ENCODE measurements at regions not wholly inside any gene's neighbourhood (a gene's known extent, or its start where the extent isn't known, plus 50 kb on each side); places are given as distances from the start of the nearest gene placed in this dataset.

DNA sequence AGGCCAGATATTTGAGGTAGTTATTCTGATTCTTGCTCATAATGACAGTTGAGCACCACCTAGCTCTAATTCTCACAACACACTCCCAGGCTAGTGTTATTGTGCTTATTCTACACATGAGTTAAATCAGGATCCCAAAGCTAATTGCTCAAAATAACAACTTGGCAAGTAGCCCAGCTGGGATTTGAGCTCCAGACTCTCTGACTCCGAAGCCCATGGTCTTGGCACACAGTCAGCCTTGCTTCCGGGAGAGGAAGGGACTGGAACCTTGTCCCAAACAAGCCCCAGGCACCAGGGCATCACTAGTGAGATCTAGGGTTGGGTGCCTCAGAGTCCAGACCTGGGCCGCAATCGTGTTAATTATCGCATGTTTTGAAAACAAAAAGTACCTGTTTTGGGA, 101.4 kb downstream of the GPAM start:
- H3K27ac ChIP-seq (ENCODE audit: low read depth, low read length), result no peak overlapping the region
- H3K4me3 ChIP-seq (ENCODE audit: low read depth in 1 of 5, low read length in 5 of 5), result no peak overlapping the region
- peaks cover 0 to 32% (median 14%) of the 10 kb centered on the region in 5 donors for H3K36me3 ChIP-seq (ENCODE audit: control insufficient read depth in 5 of 5, insufficient read depth in 5 of 5, low read length in 5 of 5)
- no peaks in the 10 kb centered on the region for H3K27me3 ChIP-seq (ENCODE audit: control insufficient read depth in 5 of 5, insufficient read depth in 4 of 5, low read length in 5 of 5)
- peaks cover 0 to 24% (median 16%) of the 10 kb centered on the region in 5 donors for H3K4me1 ChIP-seq (ENCODE audit: control insufficient read depth in 5 of 5, insufficient read depth in 5 of 5, low read length in 5 of 5)
- no peaks in the 10 kb centered on the region for H3K9me3 ChIP-seq (ENCODE audit: control insufficient read depth in 5 of 5, low read length in 5 of 5)
- H3K9ac ChIP-seq (ENCODE audit: low read length in 5 of 5), result no peak overlapping the region

DNA sequence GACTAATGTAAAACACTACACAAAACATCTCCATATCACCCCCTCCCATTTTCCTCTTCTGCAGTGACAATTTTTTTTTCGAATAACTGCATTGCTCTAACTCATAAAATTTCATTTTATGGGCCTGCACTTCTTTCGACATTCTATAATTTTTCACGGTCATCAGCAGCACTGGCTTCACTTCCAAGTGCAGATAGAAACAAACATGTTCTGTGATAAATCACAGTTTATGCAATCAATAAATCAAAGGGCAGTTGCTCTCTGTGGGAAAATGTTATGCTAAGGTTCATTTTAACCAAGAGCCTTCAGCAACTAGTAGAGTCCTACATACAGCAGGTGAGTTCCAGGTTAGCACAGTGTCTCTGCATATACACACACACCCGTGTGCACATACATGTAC, 100.1 kb downstream of the GPAM start:
- no peak overlapping the region for H3K9ac ChIP-seq (ENCODE audit: low read length in 5 of 5)
- peaks cover 0 to 34% (median 11%) of the 10 kb centered on the region in 5 donors for H3K36me3 ChIP-seq (ENCODE audit: control insufficient read depth in 5 of 5, insufficient read depth in 5 of 5, low read length in 5 of 5)
- no peaks in the 10 kb centered on the region for H3K27me3 ChIP-seq (ENCODE audit: control insufficient read depth in 5 of 5, insufficient read depth in 4 of 5, low read length in 5 of 5)
- H3K4me3 ChIP-seq (ENCODE audit: low read depth in 1 of 5, low read length in 5 of 5), result no peak overlapping the region
- H3K27ac ChIP-seq (ENCODE audit: low read depth, low read length), result peak overlapping the region; percentile 50
- peaks cover 0 to 24% (median 16%) of the 10 kb centered on the region in 5 donors for H3K4me1 ChIP-seq (ENCODE audit: control insufficient read depth in 5 of 5, insufficient read depth in 5 of 5, low read length in 5 of 5)
- no peaks in the 10 kb centered on the region for H3K9me3 ChIP-seq (ENCODE audit: control insufficient read depth in 5 of 5, low read length in 5 of 5)

DNA sequence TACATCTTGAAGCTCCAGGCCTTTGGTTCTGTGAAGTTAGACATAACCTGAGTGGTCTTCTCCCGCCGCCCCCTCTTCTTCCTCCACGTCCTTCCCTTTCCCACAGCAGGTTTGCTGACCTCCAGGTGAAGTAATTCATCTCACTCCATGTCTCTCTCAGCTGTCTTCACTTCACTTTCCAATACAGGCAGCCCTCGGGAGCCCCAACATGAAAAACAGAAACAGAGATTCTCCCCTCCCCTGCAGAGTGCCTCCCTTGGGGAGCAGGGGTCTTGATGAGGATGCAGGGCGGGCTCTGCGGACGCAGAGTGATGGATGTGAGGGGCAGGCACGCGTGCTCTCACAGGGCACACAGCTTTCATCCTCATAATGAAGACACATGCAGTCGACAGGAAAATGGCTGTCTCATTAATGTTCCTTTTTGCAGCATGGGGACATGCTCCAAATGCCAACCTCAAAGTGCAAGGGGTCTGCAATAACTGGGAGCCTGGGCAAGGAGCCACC, 95.6 kb downstream of the GPAM start:
- H3K4me1 ChIP-seq (ENCODE audit: control insufficient read depth in 5 of 5, insufficient read depth in 5 of 5, low read length in 5 of 5), result peaks cover 0 to 14% (median 11%) of the 10 kb centered on the region in 5 donors
- H3K9me3 ChIP-seq (ENCODE audit: control insufficient read depth in 5 of 5, low read length in 5 of 5), result no peaks in the 10 kb centered on the region
- H3K4me3 ChIP-seq (ENCODE audit: low read depth in 1 of 5, low read length in 5 of 5), result no peak overlapping the region

DNA sequence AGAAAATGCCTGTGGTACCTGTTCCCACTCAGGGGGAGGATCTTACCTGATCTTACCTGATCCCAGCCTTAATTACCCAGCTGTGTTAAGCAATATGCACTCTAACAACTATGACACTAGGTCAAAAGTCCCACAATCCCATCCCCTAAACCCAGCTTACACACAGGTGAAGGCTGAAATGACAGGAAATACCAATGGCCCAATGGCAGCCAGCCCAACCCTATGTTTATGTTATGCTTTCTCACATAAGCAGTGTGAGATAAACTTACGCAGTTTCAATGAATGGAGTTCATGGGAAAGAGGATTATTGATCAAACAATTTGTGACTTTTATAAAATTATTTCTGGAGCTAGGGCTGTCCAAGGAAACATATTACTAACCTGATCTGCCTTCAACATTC, 91.9 kb downstream of the GPAM start:
- no peak overlapping the region for H3K9ac ChIP-seq (ENCODE audit: low read length in 5 of 5)
- H3K4me3 ChIP-seq (ENCODE audit: low read depth in 1 of 5, low read length in 5 of 5), result no peak overlapping the region
- H3K27me3 ChIP-seq (ENCODE audit: control insufficient read depth in 5 of 5, insufficient read depth in 4 of 5, low read length in 5 of 5), result no peaks in the 10 kb centered on the region
- H3K27ac ChIP-seq (ENCODE audit: low read depth, low read length), result no peak overlapping the region
- no peaks in the 10 kb centered on the region for H3K4me1 ChIP-seq (ENCODE audit: control insufficient read depth in 5 of 5, insufficient read depth in 5 of 5, low read length in 5 of 5)
- peaks cover 0 to 76% (median 19%) of the 10 kb centered on the region in 5 donors for H3K36me3 ChIP-seq (ENCODE audit: control insufficient read depth in 5 of 5, insufficient read depth in 5 of 5, low read length in 5 of 5)
- H3K9me3 ChIP-seq (ENCODE audit: control insufficient read depth in 5 of 5, low read length in 5 of 5), result no peaks in the 10 kb centered on the region

More for the DNA sequence above, 95.6 kb downstream of the GPAM start:
- Histone ChIP-seq H3K36me3 (ENCODE audit: control insufficient read depth in 5 of 5, insufficient read depth in 5 of 5, low read length in 5 of 5) (peaks cover 0 to 57% (median 15%) of the 10 kb centered on the region in 5 donors), H3K9ac (ENCODE audit: low read length in 5 of 5) (no peak overlapping the region), H3K27ac (ENCODE audit: low read depth, low read length) (no peak overlapping the region), H3K27me3 (ENCODE audit: control insufficient read depth in 5 of 5, insufficient read depth in 4 of 5, low read length in 5 of 5) (no peaks in the 10 kb centered on the region)

DNA sequence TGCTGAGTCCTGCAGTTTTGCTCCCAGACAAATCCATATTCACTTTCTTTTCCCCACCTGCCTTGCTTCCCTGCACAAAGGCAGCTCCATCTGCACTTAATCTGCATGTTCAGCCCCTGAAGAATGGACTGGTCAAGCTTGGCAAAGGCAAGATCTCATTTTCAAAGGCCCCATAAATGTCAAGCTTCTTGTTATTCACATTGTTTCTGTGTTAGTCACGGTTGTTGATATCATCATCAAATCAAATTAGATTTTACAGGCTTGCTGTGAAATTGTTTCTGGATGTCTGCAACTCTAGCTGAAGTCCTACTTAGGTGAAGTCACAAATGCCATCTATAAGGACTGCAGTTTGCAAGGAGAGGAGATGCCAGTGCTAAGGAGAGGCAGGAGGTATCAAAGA, 91.0 kb downstream of the GPAM start:
- no peaks in the 10 kb centered on the region for H3K4me1 ChIP-seq (ENCODE audit: control insufficient read depth in 5 of 5, insufficient read depth in 5 of 5, low read length in 5 of 5)
- H3K9me3 ChIP-seq (ENCODE audit: control insufficient read depth in 5 of 5, low read length in 5 of 5), result no peaks in the 10 kb centered on the region
- no peak overlapping the region for H3K27ac ChIP-seq (ENCODE audit: low read depth, low read length)
- H3K9ac ChIP-seq (ENCODE audit: low read length in 5 of 5), result no peak overlapping the region
- peaks cover 0 to 83% (median 21%) of the 10 kb centered on the region in 5 donors for H3K36me3 ChIP-seq (ENCODE audit: control insufficient read depth in 5 of 5, insufficient read depth in 5 of 5, low read length in 5 of 5)
- H3K4me3 ChIP-seq (ENCODE audit: low read depth in 1 of 5, low read length in 5 of 5), result no peak overlapping the region
- H3K27me3 ChIP-seq (ENCODE audit: control insufficient read depth in 5 of 5, insufficient read depth in 4 of 5, low read length in 5 of 5), result no peaks in the 10 kb centered on the region

DNA sequence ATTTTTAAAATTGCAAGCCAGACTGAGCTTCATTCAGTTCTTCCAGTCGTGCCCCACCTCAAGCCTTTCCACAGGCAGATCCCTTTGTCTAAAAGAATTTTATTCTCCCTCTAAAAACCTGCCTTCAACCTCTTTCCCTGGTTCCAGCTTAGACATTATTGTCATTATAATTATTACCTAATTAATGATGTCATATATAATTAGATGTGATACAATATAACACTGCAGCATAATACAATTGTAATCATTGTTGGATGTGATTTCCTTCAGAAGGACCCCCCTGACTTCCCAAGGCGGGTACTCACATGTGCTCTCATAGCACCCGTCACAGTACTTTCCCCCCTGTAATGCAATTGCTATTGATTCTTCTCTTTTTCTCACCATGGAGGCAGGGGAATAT, 88.6 kb downstream of the GPAM start:
- H3K4me3 ChIP-seq (ENCODE audit: low read depth in 1 of 5, low read length in 5 of 5), result no peak overlapping the region
- no peak overlapping the region for H3K27ac ChIP-seq (ENCODE audit: low read depth, low read length)
- H3K4me1 ChIP-seq (ENCODE audit: control insufficient read depth in 5 of 5, insufficient read depth in 5 of 5, low read length in 5 of 5), result no peaks in the 10 kb centered on the region
- H3K27me3 ChIP-seq (ENCODE audit: control insufficient read depth in 5 of 5, insufficient read depth in 4 of 5, low read length in 5 of 5), result no peaks in the 10 kb centered on the region
- H3K9me3 ChIP-seq (ENCODE audit: control insufficient read depth in 5 of 5, low read length in 5 of 5), result no peaks in the 10 kb centered on the region
- H3K9ac ChIP-seq (ENCODE audit: low read length in 5 of 5), result no peak overlapping the region
- H3K36me3 ChIP-seq (ENCODE audit: control insufficient read depth in 5 of 5, insufficient read depth in 5 of 5, low read length in 5 of 5), result peaks cover 0 to 83% (median 27%) of the 10 kb centered on the region in 5 donors

DNA sequence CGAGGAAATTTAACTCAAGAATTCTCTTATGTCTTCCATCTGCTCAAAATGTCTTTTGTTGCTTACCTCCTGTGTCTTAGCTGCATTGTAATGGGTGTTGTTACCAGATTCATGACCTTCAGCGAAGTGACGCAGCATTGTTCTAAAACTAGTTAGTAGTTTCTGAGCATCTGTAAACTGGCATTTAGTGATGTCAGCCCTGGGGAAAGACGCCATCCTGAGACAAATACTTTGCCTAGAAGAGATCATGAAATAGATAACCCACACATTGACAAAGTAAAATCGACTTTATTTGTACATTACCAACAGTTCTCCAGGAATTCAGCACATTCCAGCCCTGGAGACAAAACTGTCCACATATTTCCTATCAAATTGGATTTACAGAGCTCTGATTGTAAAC, 87.8 kb downstream of the GPAM start:
- peaks cover 0 to 79% (median 27%) of the 10 kb centered on the region in 5 donors for H3K36me3 ChIP-seq (ENCODE audit: control insufficient read depth in 5 of 5, insufficient read depth in 5 of 5, low read length in 5 of 5)
- no peak overlapping the region for H3K9ac ChIP-seq (ENCODE audit: low read length in 5 of 5)
- H3K4me3 ChIP-seq (ENCODE audit: low read depth in 1 of 5, low read length in 5 of 5), result no peak overlapping the region
- H3K9me3 ChIP-seq (ENCODE audit: control insufficient read depth in 5 of 5, low read length in 5 of 5), result no peaks in the 10 kb centered on the region
- no peak overlapping the region for H3K27ac ChIP-seq (ENCODE audit: low read depth, low read length)
- no peaks in the 10 kb centered on the region for H3K27me3 ChIP-seq (ENCODE audit: control insufficient read depth in 5 of 5, insufficient read depth in 4 of 5, low read length in 5 of 5)
- no peaks in the 10 kb centered on the region for H3K4me1 ChIP-seq (ENCODE audit: control insufficient read depth in 5 of 5, insufficient read depth in 5 of 5, low read length in 5 of 5)

DNA sequence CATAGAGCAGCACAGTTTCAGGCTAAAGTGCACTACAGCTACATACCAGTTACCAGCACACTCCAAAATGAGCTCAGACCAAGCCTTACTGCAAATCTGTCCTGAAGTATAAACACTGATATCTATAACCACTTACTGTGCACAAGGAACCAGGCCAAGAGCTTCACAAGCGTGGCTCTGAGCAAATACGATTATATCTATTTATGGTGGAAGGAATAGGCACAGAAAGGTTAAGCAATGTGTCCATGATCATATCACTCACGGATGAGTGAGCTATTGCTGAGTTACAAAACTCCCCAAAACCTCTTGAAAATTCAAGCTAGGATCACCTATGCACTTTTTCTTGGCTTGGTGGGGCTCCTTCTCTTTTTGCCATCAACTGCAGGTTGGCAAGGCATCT, 84.9 kb downstream of the GPAM start:
- Histone ChIP-seq H3K27me3 (ENCODE audit: control insufficient read depth in 5 of 5, insufficient read depth in 4 of 5, low read length in 5 of 5) (no peaks in the 10 kb centered on the region), H3K9ac (ENCODE audit: low read length in 5 of 5) (no peak overlapping the region), H3K27ac (ENCODE audit: low read depth, low read length) (no peak overlapping the region), H3K36me3 (ENCODE audit: control insufficient read depth in 5 of 5, insufficient read depth in 5 of 5, low read length in 5 of 5) (peaks cover 0 to 64% (median 15%) of the 10 kb centered on the region in 5 donors), H3K9me3 (ENCODE audit: control insufficient read depth in 5 of 5, low read length in 5 of 5) (no peaks in the 10 kb centered on the region), H3K4me3 (ENCODE audit: low read depth in 1 of 5, low read length in 5 of 5) (no peak overlapping the region), H3K4me1 (ENCODE audit: control insufficient read depth in 5 of 5, insufficient read depth in 5 of 5, low read length in 5 of 5) (no peaks in the 10 kb centered on the region)

All from subcutaneous abdominal adipose tissue (tissue), 5 donors.